Right kidney (tissue), 1 donor: ENCODE measurements at regions not wholly inside any gene's neighbourhood (a gene's known extent, or its start where the extent isn't known, plus 50 kb on each side); places are given as distances from the start of the nearest gene placed in this dataset.
A peak's percentile ranks its signal among the peaks of the same experiment; 100 is the strongest.

ENCODE experiments used
- DNase-seq: peaks from one replicate; pipeline ENCODE4 v3.0.0-alpha.2; 2016

- DNase-seq, result no peak
These were observed 324.7 kb downstream of the C4orf33 start for GRCh38 chr4:129420637-129421036.

- no peak for DNase-seq
These were observed 326.3 kb downstream of the C4orf33 start for GRCh38 chr4:129422277-129422676.

GRCh38 chr4:129428454-129428853, 332.5 kb downstream of the C4orf33 start:
- DNase-seq, result no peak

- no peak for DNase-seq
These were observed 333.8 kb downstream of the C4orf33 start for GRCh38 chr4:129429581-129430320.

- DNase-seq, result no peak
These were observed 341.4 kb downstream of the C4orf33 start for GRCh38 chr4:129437347-129437746.

GRCh38 chr4:129438456-129438981, 342.6 kb downstream of the C4orf33 start:
- no peak for DNase-seq

- no peak for DNase-seq
These were observed 350.1 kb downstream of the C4orf33 start for GRCh38 chr4:129446074-129446473.

- no peak for DNase-seq
These were observed 357.7 kb downstream of the C4orf33 start for GRCh38 chr4:129453524-129454200.

- DNase-seq, result no peak
These were observed 359.5 kb downstream of the C4orf33 start for GRCh38 chr4:129455482-129455881.

- no peak for DNase-seq
These were observed 372.7 kb downstream of the C4orf33 start for GRCh38 chr4:129468624-129469023.

GRCh38 chr4:129474698-129475097, 378.7 kb downstream of the C4orf33 start:
- no peak for DNase-seq

GRCh38 chr4:129481107-129481506, 385.2 kb downstream of the C4orf33 start:
- no peak for DNase-seq

- no peak for DNase-seq
These were observed 392.5 kb downstream of the C4orf33 start for GRCh38 chr4:129488427-129488826.

GRCh38 chr4:129490516-129490915, 394.6 kb downstream of the C4orf33 start:
- peak; percentile 4 for DNase-seq

- DNase-seq, result no peak
These were observed 402.7 kb downstream of the C4orf33 start for GRCh38 chr4:129498626-129499025.

- no peak for DNase-seq
These were observed 418.9 kb downstream of the C4orf33 start for GRCh38 chr4:129514852-129515251.

- no peak for DNase-seq
These were observed 419.4 kb downstream of the C4orf33 start for GRCh38 chr4:129515356-129515755.

GRCh38 chr4:129526812-129527211, 430.9 kb downstream of the C4orf33 start:
- DNase-seq, result no peak

- DNase-seq, result no peak
These were observed 435.3 kb downstream of the C4orf33 start for GRCh38 chr4:129531253-129531652.

GRCh38 chr4:129532573-129532972, 436.6 kb downstream of the C4orf33 start:
- DNase-seq, result no peak

GRCh38 chr4:129543299-129543698, 447.3 kb downstream of the C4orf33 start:
- no peak for DNase-seq

- no peak for DNase-seq
These were observed 449.8 kb downstream of the C4orf33 start for GRCh38 chr4:129545599-129546278.

- DNase-seq, result no peak
These were observed 450.6 kb downstream of the C4orf33 start for GRCh38 chr4:129546531-129546930.
